ENCODE measurements at regions not wholly inside any gene's neighbourhood (a gene's known extent, or its start where the extent isn't known, plus 50 kb on each side); places are given as distances from the start of the nearest gene placed in this dataset.

DNA sequence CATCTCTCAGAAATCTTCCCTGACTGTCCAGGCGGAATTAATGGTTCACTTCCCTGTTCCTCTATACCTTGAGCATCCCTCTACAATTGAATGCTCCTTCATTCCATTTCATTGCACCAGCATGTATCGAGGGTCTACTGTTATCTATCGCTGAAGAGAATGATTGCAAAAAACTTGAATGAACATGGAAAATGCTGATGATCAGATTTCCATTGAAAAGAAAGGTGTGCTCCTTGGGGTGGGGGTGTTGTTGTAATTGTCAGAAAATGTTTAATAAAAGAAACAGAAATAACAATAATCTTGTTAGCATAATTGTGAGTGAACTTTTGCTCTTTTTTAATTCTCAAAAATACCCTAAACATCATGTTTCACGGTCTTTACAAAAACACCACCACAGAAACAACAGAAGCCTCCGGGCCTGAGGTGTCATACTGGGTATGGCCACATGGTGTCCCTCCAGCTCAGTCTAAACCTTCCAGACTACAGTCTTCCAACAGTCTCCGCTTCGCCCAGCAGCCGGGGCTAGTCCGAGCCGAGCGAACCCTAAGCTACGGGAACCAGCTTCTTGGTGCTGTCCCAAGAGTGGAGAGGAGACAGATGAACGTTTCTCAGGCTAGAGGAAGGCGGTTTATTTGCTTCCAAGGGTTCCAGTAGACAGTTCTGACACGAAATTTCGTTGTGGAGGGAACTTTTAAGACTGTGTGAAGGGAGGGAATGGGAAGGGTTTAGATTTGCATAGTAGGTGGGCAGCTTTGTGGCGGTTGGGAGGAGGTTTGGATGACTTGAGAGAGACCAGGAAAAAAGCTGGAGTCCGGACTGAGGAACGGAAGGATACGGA lies 75.8 kb upstream of the ZBED5 start:
- peak; percentile 91 to 93 for DNase-seq (ENCODE audit: low spot score in 2 of 2)
- TF ChIP-seq POLR2A (IDR thresholded peaks at IDR 0.05) (no peak), POLR2AphosphoS5 (IDR thresholded peaks at IDR 0.05) (peak; percentile 23 to 64 (median 57)), CTCF (IDR thresholded peaks at IDR 0.05) (peak; percentile 96 to 99 (median 98))
- no peaks in the 10 kb centered on the region for H3K36me3 ChIP-seq
- intact Hi-C loops (cut with DNase I; ENCODE audit: low total_unique reads) = loop anchor here (10.0 kb wide), 1 partner anchor 81 kb away; no protein-coding TSS in a partner anchor
- peak overlapping the region; percentile 32 to 66 (median 50) for H3K4me3 ChIP-seq
- H3K4me1 ChIP-seq = no peaks in the 10 kb centered on the region
- peak overlapping the region; percentile 81 to 82 for H3K27ac ChIP-seq
- no peaks in the 10 kb centered on the region for H3K9me3 ChIP-seq
- H3K27me3 ChIP-seq = no peaks in the 10 kb centered on the region

DNA sequence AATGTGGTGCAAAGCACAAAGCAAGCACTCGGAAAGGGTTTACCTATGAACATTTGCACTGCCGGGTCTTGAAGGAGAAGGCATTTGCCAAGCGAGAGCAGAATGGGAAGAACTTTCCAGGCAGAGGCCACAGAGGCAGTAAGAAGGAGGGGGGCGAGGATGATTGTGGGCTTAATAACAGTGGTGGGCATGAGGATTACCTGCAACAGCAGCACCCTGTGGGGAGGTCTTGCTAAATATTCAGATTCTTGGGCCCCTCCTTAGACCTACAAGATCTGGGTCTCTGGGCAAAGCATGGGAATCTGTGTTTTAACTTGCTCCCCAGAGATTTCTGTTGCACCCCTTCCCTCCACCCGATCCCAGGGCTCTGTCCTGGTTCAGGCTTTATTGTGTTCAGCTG lies 75.1 kb upstream of the ZBED5 start:
- no peaks in the 10 kb centered on the region for H3K4me1 ChIP-seq
- no peak overlapping the region for H3K27ac ChIP-seq
- no peaks in the 10 kb centered on the region for H3K9me3 ChIP-seq
- H3K36me3 ChIP-seq = no peaks in the 10 kb centered on the region
- intact Hi-C loops (cut with DNase I; ENCODE audit: low total_unique reads) = loop anchor here (10.0 kb wide), 1 partner anchor 82 kb away; no protein-coding TSS in a partner anchor
- no peak overlapping the region for H3K4me3 ChIP-seq
- no peaks in the 10 kb centered on the region for H3K27me3 ChIP-seq
- DNase-seq (ENCODE audit: low spot score in 2 of 2) = no peak
- TF ChIP-seq POLR2AphosphoS5 (IDR thresholded peaks at IDR 0.05) = no peak
- no peak for TF ChIP-seq POLR2A (IDR thresholded peaks at IDR 0.05)
- no peak for TF ChIP-seq CTCF (IDR thresholded peaks at IDR 0.05)

DNA sequence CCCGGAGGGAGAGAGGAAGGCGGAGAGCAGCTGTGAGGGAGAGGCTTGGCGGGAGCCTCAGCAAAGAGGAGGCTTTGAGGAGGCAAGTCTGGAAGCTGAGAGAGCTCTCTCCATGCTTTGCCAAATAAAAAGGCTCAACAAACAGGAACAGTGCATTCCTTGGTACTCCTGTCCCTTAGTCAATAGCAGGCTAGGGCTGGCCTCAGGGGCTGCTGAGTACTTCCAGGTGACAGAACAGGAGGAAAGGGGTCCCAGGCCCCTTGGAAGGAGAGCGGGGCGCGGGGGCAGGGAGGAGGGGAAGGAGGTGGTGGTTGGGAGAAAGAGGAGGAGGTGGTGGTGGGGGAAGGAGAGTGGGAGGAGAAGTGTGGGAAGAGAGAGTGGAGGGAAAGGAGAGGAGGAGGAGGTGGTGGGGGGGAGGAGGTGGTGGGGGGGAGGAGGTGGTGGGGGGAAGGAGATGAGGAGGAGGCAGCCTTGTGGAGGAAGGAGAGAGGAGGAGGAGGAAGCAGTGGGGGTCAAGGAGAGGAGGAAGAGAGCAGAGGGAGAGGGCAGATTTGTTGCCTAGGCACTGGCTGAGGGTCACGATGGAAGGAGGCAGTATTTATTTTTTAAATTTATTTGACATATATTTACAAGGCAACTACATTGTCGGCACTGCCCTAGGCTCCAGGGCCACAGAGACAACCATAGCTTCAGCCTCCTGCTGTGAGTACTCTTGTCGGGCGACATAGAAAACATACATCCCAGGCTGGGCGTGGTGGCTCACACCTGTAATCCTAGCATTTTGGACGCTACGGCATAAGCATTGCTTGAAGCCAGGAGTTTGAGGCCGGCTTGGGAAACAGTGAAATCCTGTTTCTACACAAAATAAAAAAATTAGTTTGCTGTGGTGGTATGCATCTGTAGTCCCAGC lies 74.2 kb upstream of the ZBED5 start:
- no peaks in the 10 kb centered on the region for H3K27me3 ChIP-seq
- H3K4me3 ChIP-seq = peak overlapping the region; percentile 71 to 90 (median 76)
- DNase-seq (ENCODE audit: low spot score in 2 of 2) = peak; percentile 55 to 57
- intact Hi-C loops (cut with DNase I; ENCODE audit: low total_unique reads) = loop anchor here (10.0 kb wide), 1 partner anchor 83 kb away; no protein-coding TSS in a partner anchor
- peak overlapping the region; percentile 88 to 94 for H3K27ac ChIP-seq
- no peaks in the 10 kb centered on the region for H3K4me1 ChIP-seq
- no peak for TF ChIP-seq POLR2A (IDR thresholded peaks at IDR 0.05)
- no peak for TF ChIP-seq POLR2AphosphoS5 (IDR thresholded peaks at IDR 0.05)
- TF ChIP-seq CTCF (IDR thresholded peaks at IDR 0.05) = no peak
- H3K9me3 ChIP-seq = no peaks in the 10 kb centered on the region
- H3K36me3 ChIP-seq = no peaks in the 10 kb centered on the region

DNA sequence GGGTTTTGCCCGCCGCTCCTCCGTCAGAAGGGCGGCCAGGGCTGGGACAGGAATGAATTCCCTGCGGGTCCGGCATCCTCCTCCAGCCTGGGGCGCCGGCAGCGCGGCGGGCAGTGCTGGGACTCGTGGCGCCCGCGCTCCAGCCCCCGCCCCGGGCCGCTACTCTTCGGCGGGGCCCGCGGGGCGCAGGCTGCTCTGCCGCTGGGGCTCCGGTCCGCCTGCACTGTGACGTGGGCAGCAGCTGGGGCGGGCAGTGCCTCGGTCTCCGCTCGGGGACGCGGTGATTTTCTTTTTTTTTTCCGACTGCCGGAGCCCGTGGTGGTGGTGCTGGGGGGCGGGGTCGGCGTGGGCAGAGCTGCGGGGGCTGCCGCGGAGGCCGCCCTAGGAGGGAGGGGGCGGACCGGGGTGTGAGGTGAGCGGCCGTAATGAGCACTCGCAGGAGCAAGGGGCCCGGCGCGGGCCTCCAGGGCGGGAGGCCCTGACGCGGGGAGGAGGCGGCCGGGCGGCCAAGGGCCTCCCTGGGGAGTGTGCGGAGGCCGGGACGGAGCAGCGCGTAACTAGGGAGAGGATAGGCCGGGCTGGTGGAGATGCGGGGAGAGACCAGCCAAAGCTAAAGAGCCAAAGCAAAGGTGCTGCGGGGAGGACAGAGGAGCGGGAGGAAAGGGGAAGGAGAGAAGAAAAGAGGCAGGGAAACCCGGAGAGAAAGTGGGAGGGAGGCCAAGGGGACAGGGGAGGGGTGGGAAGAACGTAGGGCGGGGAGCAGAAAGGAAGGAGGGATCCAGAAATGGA lies 73.3 kb upstream of the ZBED5 start:
- H3K36me3 ChIP-seq = no peaks in the 10 kb centered on the region
- H3K9me3 ChIP-seq = no peaks in the 10 kb centered on the region
- H3K4me1 ChIP-seq = no peaks in the 10 kb centered on the region
- peak overlapping the region; percentile 71 to 90 (median 76) for H3K4me3 ChIP-seq
- DNase-seq (ENCODE audit: low spot score in 2 of 2) = peak; percentile 45 to 57
- no peak for TF ChIP-seq CTCF (IDR thresholded peaks at IDR 0.05)
- no peak for TF ChIP-seq POLR2A (IDR thresholded peaks at IDR 0.05)
- peak in 2 of 3 donors; percentile 28 to 48 for TF ChIP-seq POLR2AphosphoS5 (IDR thresholded peaks at IDR 0.05)
- intact Hi-C loops (cut with DNase I; ENCODE audit: low total_unique reads) = loop anchor here (10.0 kb wide), 1 partner anchor 84 kb away; no protein-coding TSS in a partner anchor
- no peaks in the 10 kb centered on the region for H3K27me3 ChIP-seq
- peak overlapping the region; percentile 88 to 94 for H3K27ac ChIP-seq
